K562 (cell line): ENCODE measurements at regions not wholly inside any gene's neighbourhood (a gene's known extent, or its start where the extent isn't known, plus 50 kb on each side); places are given as distances from the start of the nearest gene placed in this dataset.

ENCODE experiments used
- AFF4 ChIP-seq: sonication (generic); formaldehyde crosslinking; IDR thresholded peaks from 2 replicates; pipeline ENCODE4 v1.8.0; 2023; ENCODE audit warnings: mild to moderate bottlenecking, missing genetic modification reagents
- ATF4 ChIP-seq: fragments of 450-650 bp; formaldehyde crosslinking; IDR thresholded peaks from 2 replicates; pipeline ENCODE4 v1.4.0; 2022; ENCODE audit warnings: mild to moderate bottlenecking, moderate library complexity
- BRD4 ChIP-seq: fragments of 200-600 bp; sonication (generic); IDR thresholded peaks from 2 replicates; pipeline ENCODE4 v1.6.1; 2017; ENCODE audit warnings: inconsistent platforms
- CEBPZ ChIP-seq: fragments of 150-350 bp; IDR thresholded peaks from 2 replicates; pipeline ENCODE4 v1.6.1; 2014; ENCODE audit warnings: low read depth, mild to moderate bottlenecking, low read length, borderline replicate concordance
- COPS2 ChIP-seq: fragments of 450-650 bp; conservative IDR thresholded peaks from 2 replicates; pipeline ENCODE4 v1.6.1; 2016; ENCODE audit warnings: mild to moderate bottlenecking, moderate library complexity
- CREM ChIP-seq: IDR thresholded peaks from 2 replicates; pipeline ENCODE4 v1.6.1; 2014; ENCODE audit warnings: antibody characterized with exemption, low read depth
- MLLT1 ChIP-seq, 2 experiments: fragments of 450-650 bp; IDR thresholded peaks; 2 replicates each; pipeline ENCODE4 v1.6.1; 2016
- MTF1 ChIP-seq: fragments of 250-450 bp; sonication (Bioruptor Pico); IDR thresholded peaks from 2 replicates; pipeline ENCODE4 v1.9.0; 2021; ENCODE audit warnings: moderate library complexity, mild to moderate bottlenecking, inconsistent platforms, borderline replicate concordance
- PHB ChIP-seq: fragments of 250-450 bp; sonication (Bioruptor Pico); IDR thresholded peaks from 2 replicates; pipeline ENCODE4 v1.5.0; 2021
- POU5F1 ChIP-seq: fragments of 150-350 bp; IDR thresholded peaks from 2 replicates; pipeline ENCODE4 v1.6.1; 2014; ENCODE audit warnings: borderline replicate concordance, low read length, low read depth, mild to moderate bottlenecking; ENCODE audit not compliant: partially characterized antibody
- SMARCE1 ChIP-seq: fragments of 450-650 bp; IDR thresholded peaks from 2 replicates; pipeline ENCODE4 v1.7.1; 2016; ENCODE audit warnings: mild to moderate bottlenecking
- THAP7 ChIP-seq: fragments of 250-450 bp; sonication (Bioruptor Pico); IDR thresholded peaks from 2 replicates; pipeline ENCODE4 v1.5.0; 2021
- ZNF146 ChIP-seq: IDR thresholded peaks from one replicate; pipeline ENCODE4 v1.6.1; 2018; ENCODE audit warnings: missing compliant biosample characterization; ENCODE audit not compliant: unreplicated experiment
- ZNF592 ChIP-seq: fragments of 450-650 bp; IDR thresholded peaks from 2 replicates; pipeline ENCODE4 v1.6.1; 2017; ENCODE audit warnings: antibody characterized with exemption, mild to moderate bottlenecking

GRCh38 chr13:99686157-99686572, 184.9 kb downstream of the TM9SF2 start (continued):
- TF ChIP-seq AFF4 (CRISPR knock-in tag): no peak
- no peak for TF ChIP-seq ZNF146
- TF ChIP-seq ATF4 (CRISPR knock-in tag): no peak
- no peak for TF ChIP-seq CEBPZ
- no peak for TF ChIP-seq BRD4
- no peak for TF ChIP-seq MTF1 (CRISPR knock-in tag)
- TF ChIP-seq POU5F1: no peak
- TF ChIP-seq MLLT1 (IDR thresholded peaks at IDR 0.05): no peak
- no peak for TF ChIP-seq COPS2
- 0 out of 2 replicates have a peak, but pooled peaks have one; percentile 31 for TF ChIP-seq CREM
- TF ChIP-seq PHB: no peak
- no peak for TF ChIP-seq ZNF592
- no peak for TF ChIP-seq THAP7
- peak; percentile 18; the same call in 1 of the 2 replicates for TF ChIP-seq SMARCE1
